ENCODE measurements at regions not wholly inside any gene's neighbourhood (a gene's known extent, or its start where the extent isn't known, plus 50 kb on each side); places are given as distances from the start of the nearest gene placed in this dataset.

- no peak for DNase-seq
These were observed 182.5 kb downstream of the POU4F1 start for GRCh38 chr13:78420814-78421213.

- DNase-seq, result no peak
These were observed 189.3 kb downstream of the POU4F1 start for GRCh38 chr13:78413887-78414553.

GRCh38 chr13:78410847-78411246 is 192.5 kb downstream of the POU4F1 start:
- DNase-seq, result no peak

DNA sequence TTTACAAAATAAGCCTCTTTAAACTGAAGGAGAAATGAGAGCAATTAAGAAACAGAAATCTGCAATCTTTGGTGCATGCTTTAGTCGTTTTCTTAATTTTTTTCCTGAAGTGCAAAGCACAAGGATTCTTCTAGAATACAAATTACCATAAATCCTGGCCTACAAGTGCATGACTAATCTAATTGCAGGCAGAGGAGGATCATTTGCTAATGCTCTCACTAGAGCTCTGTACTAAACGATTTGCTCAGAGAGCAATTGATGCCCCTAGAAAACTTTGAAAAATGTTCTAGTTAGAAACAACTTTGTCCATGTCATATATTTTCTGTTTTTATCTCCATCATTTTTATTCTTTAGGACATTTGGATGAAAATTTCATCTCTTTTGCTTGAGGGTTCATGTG is 193.2 kb downstream of the POU4F1 start:
- no peak for DNase-seq

GRCh38 chr13:78409172-78409571 is 194.2 kb downstream of the POU4F1 start:
- no peak for DNase-seq

GRCh38 chr13:78404846-78405360 is 198.4 kb downstream of the POU4F1 start:
- no peak for DNase-seq

DNA sequence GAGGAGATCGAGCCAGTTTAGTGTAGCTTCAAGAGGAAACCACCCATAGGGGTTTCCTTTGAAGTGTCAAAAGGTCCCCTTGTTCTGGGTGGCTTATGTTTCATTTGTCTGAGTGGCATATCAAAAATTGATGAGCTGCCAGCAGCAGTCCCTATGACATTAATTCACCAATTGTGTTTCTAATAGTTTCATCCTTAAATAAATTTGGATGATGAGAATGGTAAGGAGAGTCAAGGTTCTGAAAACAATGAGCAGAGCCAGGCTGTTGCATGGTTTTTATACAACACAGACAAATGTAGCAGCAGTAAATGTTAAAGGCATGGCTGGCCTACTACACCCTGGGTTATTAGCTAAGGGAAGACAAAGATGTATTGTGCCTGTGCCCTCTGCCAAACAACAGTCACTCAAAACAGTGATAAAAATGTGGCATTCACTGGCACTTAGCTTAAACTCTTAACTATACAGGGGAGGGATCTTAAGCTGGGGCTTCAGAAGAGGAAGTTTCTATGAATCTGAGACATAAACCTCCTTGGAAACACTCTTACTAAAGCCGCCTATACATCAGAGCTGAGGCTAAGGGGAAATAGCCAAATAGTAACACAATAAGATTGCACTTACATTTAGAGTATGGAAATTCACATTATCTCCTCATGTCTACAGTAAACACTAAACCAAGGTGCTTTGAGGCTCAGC is 200.5 kb downstream of the POU4F1 start:
- no peak for DNase-seq

- no peak for DNase-seq
These were observed 201.3 kb downstream of the POU4F1 start for GRCh38 chr13:78401873-78402707.

- no peak for DNase-seq
These were observed 204.5 kb downstream of the POU4F1 start for GRCh38 chr13:78398743-78399410.

DNA sequence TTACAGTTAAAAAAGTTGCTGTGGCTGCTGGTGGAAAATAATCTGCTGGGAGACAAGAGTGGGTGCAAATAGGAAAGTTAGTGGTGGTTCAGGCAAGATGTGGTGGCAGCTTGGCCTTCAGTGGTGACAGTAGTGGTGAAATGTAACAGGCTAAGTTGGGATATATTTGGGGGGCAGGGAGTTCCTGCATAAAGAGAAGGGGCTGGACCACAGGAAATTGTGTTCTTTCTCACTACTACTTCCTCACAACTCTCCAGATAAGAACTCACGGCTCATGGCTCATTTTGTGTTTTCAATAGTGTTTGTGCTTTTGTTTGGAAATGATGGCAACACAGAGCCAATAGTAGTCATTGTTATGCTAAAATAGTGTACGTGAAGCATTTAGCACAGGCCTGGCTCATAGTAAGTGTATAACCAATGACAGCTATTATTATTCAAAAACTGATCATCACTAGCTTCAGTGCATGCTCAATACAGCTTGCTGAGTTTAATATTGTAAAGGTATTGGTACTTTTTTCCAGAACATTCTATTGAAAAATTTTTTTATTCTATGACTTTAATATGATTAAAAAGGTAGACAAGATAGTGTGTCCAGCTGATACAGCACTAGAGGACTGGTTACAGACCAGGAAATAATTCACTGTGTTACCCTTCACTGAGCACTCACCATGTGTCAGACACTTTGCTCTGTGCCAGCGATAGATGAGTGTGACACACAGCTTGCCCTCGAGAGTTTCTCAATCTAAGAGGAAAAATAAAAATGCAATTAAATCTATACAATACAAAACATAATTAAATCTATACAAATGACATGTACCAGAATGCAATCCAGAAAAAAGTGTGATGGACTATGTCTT is 209.8 kb downstream of the POU4F1 start:
- no peak for DNase-seq

- DNase-seq, result no peak
These were observed 219.5 kb downstream of the POU4F1 start for GRCh38 chr13:78383899-78384298.

- DNase-seq, result no peak
These were observed 220.3 kb downstream of the POU4F1 start for GRCh38 chr13:78383071-78383484.

DNA sequence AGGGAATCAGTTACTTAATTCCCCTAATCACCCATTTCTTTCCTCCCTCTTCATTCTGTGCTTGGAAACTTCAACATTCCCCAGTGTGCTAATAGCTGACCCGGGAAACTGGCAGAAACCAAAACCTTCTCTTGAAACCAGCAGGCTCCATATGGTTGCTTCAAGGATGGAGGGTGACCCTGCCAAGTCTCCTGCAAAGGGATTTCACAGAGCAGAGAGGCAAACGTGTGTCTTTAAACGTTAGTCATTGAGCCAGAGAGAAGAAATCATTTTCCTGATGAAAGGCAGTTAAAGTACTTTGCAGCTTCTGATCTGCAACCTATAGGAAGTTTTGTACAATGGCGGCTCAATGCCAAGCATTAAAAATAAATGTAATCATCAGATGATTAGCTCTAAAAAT is 220.9 kb downstream of the POU4F1 start:
- no peak for DNase-seq

DNA sequence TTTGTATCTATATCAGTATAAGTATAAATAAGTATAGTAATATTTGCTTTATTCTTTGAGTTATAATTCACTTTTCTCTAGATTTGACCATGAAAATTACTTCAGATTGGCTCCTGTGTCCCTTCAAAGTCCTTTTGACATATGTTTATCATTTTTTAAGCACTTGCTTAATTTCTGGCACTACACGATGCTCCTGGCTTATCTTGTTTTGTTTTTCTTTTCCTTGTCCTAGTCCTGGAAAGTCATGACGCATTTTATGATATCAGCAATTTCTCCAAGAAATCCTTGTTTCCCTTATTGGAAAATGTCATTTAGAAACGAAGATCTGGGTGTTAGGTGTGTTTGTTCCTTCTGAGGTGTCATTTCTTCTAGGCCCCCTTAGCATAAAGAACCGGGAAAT is 226.5 kb downstream of the POU4F1 start:
- no peak for DNase-seq

- peak; percentile 69 to 76 for DNase-seq
These were observed 227.3 kb downstream of the POU4F1 start for GRCh38 chr13:78376033-78376432.

DNA sequence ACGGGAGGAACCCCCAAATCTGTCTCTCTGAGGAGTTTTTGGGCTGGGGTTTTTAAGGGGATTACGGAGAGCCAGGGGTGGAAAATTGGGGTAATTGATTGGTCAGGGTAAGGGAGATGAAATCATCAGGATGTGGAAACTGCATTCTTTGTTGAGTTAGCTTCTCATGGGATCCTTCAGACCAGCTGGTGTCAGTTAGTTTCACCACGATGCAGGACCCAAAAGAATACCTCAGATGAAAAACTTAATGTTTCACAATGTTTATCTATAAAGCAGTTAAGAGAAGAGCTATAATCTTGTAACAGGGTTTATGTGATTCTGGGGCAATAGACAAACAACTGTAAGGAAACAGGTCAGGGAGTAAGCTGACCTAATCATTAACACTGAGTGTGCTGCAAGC is 230.8 kb downstream of the POU4F1 start:
- DNase-seq, result no peak

DNA sequence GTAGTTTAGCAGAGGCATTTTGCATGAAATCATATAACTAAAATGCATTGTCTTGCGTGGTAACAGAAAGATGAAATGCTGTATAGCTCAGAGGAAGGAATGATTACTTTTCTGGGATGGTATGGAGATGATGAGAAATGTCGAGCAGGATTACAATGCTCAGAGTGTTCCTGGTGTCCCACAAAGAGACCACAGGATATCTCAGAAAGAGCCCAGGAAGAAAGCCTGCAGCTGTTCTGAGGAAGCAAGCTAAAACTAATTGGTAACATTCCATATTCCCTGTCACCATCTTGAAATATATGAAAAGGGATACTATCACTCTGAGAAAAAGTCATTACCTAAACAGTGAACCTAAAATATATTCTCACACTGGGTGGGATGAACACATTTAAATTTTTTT is 233.1 kb downstream of the POU4F1 start:
- DNase-seq, result no peak

- no peak for DNase-seq
These were observed 238.6 kb downstream of the POU4F1 start for GRCh38 chr13:78364711-78365110.

- no peak for DNase-seq
These were observed 262.3 kb downstream of the POU4F1 start for GRCh38 chr13:78341032-78341431.

GRCh38 chr13:78339927-78340326 is 263.4 kb downstream of the POU4F1 start:
- DNase-seq, result no peak

GRCh38 chr13:78334059-78334458 is 269.3 kb downstream of the POU4F1 start:
- no peak for DNase-seq

DNA sequence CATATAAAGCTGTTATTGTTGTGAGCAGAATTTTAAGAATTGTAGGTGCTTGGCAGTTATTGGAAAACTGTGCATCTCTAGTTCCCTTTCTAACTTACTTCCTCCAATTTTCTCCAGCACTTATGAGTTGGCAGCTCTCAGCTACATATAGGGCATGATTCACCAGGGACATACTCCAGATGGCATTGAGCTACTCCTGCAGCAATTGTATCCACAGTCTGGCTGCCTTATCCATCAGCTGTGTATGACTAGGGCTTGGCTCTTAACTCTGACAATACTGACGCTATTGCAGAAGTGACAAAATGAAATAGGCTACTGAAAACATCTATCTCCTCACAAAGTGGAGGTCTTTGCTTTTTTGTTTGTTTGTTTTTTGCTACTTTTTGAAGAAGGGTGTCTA is 276.7 kb downstream of the POU4F1 start:
- DNase-seq, result peak; percentile 16 to 43
